ENCODE measurements at regions not wholly inside any gene's neighbourhood (a gene's known extent, or its start where the extent isn't known, plus 50 kb on each side); places are given as distances from the start of the nearest gene placed in this dataset.

DNA sequence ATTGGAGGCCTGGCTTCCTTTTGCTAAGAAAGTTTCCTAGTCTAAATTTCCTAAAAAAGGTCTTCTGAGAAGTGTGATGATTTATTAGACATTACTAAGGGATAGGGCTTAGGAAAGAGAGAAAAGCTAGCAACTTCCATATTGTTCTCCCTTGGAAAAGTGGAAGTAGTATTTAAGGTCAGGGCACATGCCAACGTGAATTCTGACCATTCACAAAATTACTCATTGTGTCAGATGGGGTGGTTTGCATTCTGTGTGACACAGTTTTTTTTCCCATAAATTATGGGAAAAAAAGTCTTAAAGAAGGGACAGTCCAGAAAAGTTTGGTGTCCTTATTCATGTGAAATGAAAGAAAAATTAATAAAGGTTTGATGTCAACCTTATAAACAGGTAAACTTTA is 110.0 kb upstream of the ARRDC3 start:
- no peaks in the 10 kb centered on the region for H3K36me3 ChIP-seq
- TF ChIP-seq, protein P1, sequence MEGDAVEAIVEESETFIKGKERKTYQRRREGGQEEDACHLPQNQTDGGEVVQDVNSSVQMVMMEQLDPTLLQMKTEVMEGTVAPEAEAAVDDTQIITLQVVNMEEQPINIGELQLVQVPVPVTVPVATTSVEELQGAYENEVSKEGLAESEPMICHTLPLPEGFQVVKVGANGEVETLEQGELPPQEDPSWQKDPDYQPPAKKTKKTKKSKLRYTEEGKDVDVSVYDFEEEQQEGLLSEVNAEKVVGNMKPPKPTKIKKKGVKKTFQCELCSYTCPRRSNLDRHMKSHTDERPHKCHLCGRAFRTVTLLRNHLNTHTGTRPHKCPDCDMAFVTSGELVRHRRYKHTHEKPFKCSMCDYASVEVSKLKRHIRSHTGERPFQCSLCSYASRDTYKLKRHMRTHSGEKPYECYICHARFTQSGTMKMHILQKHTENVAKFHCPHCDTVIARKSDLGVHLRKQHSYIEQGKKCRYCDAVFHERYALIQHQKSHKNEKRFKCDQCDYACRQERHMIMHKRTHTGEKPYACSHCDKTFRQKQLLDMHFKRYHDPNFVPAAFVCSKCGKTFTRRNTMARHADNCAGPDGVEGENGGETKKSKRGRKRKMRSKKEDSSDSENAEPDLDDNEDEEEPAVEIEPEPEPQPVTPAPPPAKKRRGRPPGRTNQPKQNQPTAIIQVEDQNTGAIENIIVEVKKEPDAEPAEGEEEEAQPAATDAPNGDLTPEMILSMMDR (IDR thresholded peaks at IDR 0.05): no peak
- TF ChIP-seq POLR2A (IDR thresholded peaks at IDR 0.05): no peak
- intact Hi-C loops (cut with DNase I): no loop called here
- no peak overlapping the region for H3K4me3 ChIP-seq
- WGBS, 2 donors: 19 to 33% methylated on average over 1 of the region's 1 CpG
- no peak overlapping the region for H3K27ac ChIP-seq
- H3K27me3 ChIP-seq: no peaks in the 10 kb centered on the region
- DNase-seq: no peak
- H3K9me3 ChIP-seq: no peaks in the 10 kb centered on the region
- no peaks in the 10 kb centered on the region for H3K4me1 ChIP-seq

DNA sequence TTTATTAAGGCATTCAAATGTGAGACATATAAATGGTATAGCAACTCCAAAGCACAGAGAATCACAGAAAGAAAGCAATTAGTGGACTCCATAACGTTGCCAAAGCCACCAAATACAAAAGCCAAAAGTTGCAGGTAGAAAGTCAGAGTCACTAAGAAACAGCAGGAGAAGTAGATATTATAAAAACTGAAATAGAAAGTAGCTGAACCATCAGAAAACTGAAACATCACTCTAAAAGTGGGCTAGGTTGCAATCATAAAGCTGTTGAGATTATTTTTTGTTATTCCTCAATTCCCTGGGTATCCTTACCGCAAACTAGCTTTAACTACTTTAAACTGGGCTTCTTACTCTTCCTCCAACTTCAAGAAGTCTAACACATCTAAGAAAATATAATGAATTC is 108.1 kb upstream of the ARRDC3 start:
- no peak for TF ChIP-seq POLR2A (IDR thresholded peaks at IDR 0.05)
- TF ChIP-seq, protein P1 (IDR thresholded peaks at IDR 0.05): no peak
- no peaks in the 10 kb centered on the region for H3K4me1 ChIP-seq
- no peaks in the 10 kb centered on the region for H3K36me3 ChIP-seq
- 57 to 68% methylated on average over 2 of the region's 2 CpGs for WGBS, 2 donors
- DNase-seq: no peak
- H3K27ac ChIP-seq: no peak overlapping the region
- intact Hi-C loops (cut with DNase I): no loop called here
- H3K9me3 ChIP-seq: no peaks in the 10 kb centered on the region
- H3K4me3 ChIP-seq: no peak overlapping the region
- no peaks in the 10 kb centered on the region for H3K27me3 ChIP-seq

DNA sequence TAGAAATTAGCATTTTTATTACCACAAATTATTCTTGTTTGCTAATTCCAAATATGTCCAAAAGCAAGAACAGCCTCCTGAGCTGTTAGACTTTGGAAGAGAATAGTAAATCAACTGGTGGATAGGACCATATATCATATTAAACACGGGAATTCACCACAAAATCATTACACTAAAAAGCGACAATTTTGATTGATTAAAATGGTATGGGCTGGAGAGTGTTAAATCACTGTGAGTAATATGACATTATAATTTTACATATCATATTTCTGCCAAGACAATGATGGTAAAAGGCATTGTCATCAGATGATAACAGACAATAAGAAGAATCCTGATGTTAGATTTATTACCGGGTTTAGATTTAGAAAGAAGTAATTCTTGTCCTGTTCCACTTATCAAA is 107.2 kb upstream of the ARRDC3 start:
- no peak for DNase-seq
- Histone ChIP-seq H3K27ac (no peak overlapping the region), H3K4me3 (no peak overlapping the region), H3K27me3 (no peaks in the 10 kb centered on the region), H3K36me3 (no peaks in the 10 kb centered on the region), H3K9me3 (no peaks in the 10 kb centered on the region), H3K4me1 (no peaks in the 10 kb centered on the region)
- 67 to 77% methylated on average over 3 of the region's 3 CpGs for WGBS, 2 donors
- no peak for TF ChIP-seq POLR2A (IDR thresholded peaks at IDR 0.05)
- TF ChIP-seq, protein P1 (IDR thresholded peaks at IDR 0.05): no peak
- intact Hi-C loops (cut with DNase I): no loop called here

DNA sequence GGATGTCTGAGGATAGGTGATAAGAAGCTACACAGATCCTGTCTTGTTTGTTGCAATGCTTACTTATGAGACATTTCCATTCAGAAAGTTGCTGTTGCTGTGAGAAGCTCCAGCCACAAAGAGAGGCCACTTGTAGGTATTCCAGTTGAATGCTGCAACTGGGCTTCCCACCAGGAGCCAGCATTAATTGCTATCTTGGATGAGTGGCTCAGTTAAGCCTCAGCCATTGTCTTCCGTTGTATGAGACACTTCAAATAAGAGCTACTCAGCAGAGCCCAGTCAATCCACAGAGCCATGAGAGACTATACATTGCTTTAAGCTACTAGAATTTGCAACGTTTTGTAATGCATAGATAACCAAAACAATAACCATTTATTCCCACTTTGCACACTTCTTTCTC is 104.3 kb upstream of the ARRDC3 start:
- H3K27ac ChIP-seq: no peak overlapping the region
- intact Hi-C loops (cut with DNase I): no loop called here
- WGBS, 2 donors: 45 to 53% methylated on average over 2 of the region's 2 CpGs
- H3K36me3 ChIP-seq: no peaks in the 10 kb centered on the region
- H3K27me3 ChIP-seq: no peaks in the 10 kb centered on the region
- no peaks in the 10 kb centered on the region for H3K4me1 ChIP-seq
- H3K9me3 ChIP-seq: no peaks in the 10 kb centered on the region
- no peak overlapping the region for H3K4me3 ChIP-seq
- no peak for DNase-seq
- TF ChIP-seq, protein P1 (IDR thresholded peaks at IDR 0.05): no peak
- no peak for TF ChIP-seq POLR2A (IDR thresholded peaks at IDR 0.05)

DNA sequence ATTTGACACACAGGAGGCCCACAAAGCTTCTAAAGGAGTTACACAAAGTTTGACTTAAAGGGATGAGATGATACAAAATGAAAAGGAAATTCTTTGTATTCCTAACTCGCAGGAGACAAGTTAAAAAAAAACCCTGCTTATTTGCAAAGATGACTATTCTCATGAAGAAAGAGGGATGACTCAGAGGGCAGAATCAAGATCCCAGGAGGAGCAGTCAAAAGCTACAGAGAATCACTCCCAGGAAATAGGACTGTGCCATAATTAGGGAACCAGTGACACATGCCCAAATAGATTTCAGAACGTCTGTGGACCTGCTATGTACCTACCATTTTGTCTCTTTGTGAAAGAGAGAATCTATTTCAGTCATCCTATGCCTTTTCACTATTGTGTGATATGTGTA is 103.5 kb upstream of the ARRDC3 start:
- H3K27ac ChIP-seq: no peak overlapping the region
- TF ChIP-seq, protein P1 (IDR thresholded peaks at IDR 0.05): no peak
- no peak for TF ChIP-seq POLR2A (IDR thresholded peaks at IDR 0.05)
- H3K4me1 ChIP-seq: no peaks in the 10 kb centered on the region
- intact Hi-C loops (cut with DNase I): no loop called here
- DNase-seq: no peak
- no peaks in the 10 kb centered on the region for H3K9me3 ChIP-seq
- H3K36me3 ChIP-seq: no peaks in the 10 kb centered on the region
- H3K27me3 ChIP-seq: no peaks in the 10 kb centered on the region
- no peak overlapping the region for H3K4me3 ChIP-seq
- 24 to 46% methylated on average over 2 of the region's 2 CpGs for WGBS, 2 donors
